C4-2B (cell line): ENCODE measurements at regions not wholly inside any gene's neighbourhood (a gene's known extent, or its start where the extent isn't known, plus 50 kb on each side); places are given as distances from the start of the nearest gene placed in this dataset.

ENCODE experiments used
- CTCF ChIP-seq: fragments of 450-650 bp; conservative IDR thresholded peaks from 2 replicates; pipeline ENCODE4 v1.5.1; 2017; ENCODE audit warnings: mild to moderate bottlenecking
- ZFX ChIP-seq: fragments of 450-650 bp; IDR thresholded peaks from 2 replicates; pipeline ENCODE4 v1.6.1; 2017

- no peak for TF ChIP-seq CTCF
- no peak for TF ChIP-seq ZFX
Measured at GRCh38 chr2:7966032-7966431, 715.8 kb upstream of the ID2 start.
